ENCODE measurements at regions not wholly inside any gene's neighbourhood (a gene's known extent, or its start where the extent isn't known, plus 50 kb on each side); places are given as distances from the start of the nearest gene placed in this dataset.
"Not testable (repeated sequence)": the region's sequence is repeated elsewhere in the genome, so short reads cannot be mapped to it uniquely, and the experiment has no call there.

- Histone ChIP-seq H3K27ac (no peak overlapping the region), H3K4me3 (no peak overlapping the region), H3K36me3 (no peaks in the 10 kb centered on the region), H3K4me1 (no peaks in the 10 kb centered on the region), H3K9me3 (no peaks in the 10 kb centered on the region), H3K27me3 (no peaks in the 10 kb centered on the region)
- no peak for DNase-seq (ENCODE audit: extremely low spot score in 2 of 2)
- TF ChIP-seq CTCF (IDR thresholded peaks at IDR 0.05) (no peak), POLR2A (IDR thresholded peaks at IDR 0.05) (no peak), POLR2AphosphoS5 (IDR thresholded peaks at IDR 0.05; ENCODE audit: insufficient read depth in 1 of 2, low read depth in 1 of 2) (no peak)
- intact Hi-C loops (cut with DNase I): no loop called here
Observed at GRCh38 chr13:90839061-90839460, 508.4 kb upstream of the MIR17HG start.

GRCh38 chr13:90846936-90847335 lies 500.6 kb upstream of the MIR17HG start:
- no peak overlapping the region for H3K27ac ChIP-seq

GRCh38 chr13:90853666-90854065 lies 493.8 kb upstream of the MIR17HG start:
- H3K9me3 ChIP-seq; H3K4me3 ChIP-seq; H3K4me1 ChIP-seq; intact Hi-C loops (cut with DNase I); DNase-seq (ENCODE audit: extremely low spot score in 2 of 2); H3K27me3 ChIP-seq; H3K36me3 ChIP-seq; H3K27ac ChIP-seq: not testable (repeated sequence)

More at GRCh38 chr13:90846936-90847335, 500.6 kb upstream of the MIR17HG start:
- Histone ChIP-seq H3K4me3 (no peak overlapping the region), H3K9me3 (no peaks in the 10 kb centered on the region), H3K27me3 (no peaks in the 10 kb centered on the region), H3K4me1 (no peaks in the 10 kb centered on the region), H3K36me3 (no peaks in the 10 kb centered on the region)
- intact Hi-C loops (cut with DNase I): no loop called here
- TF ChIP-seq POLR2AphosphoS5 (IDR thresholded peaks at IDR 0.05; ENCODE audit: insufficient read depth in 1 of 2, low read depth in 1 of 2) (no peak), POLR2A (IDR thresholded peaks at IDR 0.05) (no peak), CTCF (IDR thresholded peaks at IDR 0.05) (no peak)
- DNase-seq (ENCODE audit: extremely low spot score in 2 of 2): no peak

- Histone ChIP-seq H3K36me3 (no peaks in the 10 kb centered on the region), H3K9me3 (no peaks in the 10 kb centered on the region), H3K27ac (no peak overlapping the region), H3K4me3 (no peak overlapping the region), H3K27me3 (no peaks in the 10 kb centered on the region), H3K4me1 (no peaks in the 10 kb centered on the region)
- no peak for DNase-seq (ENCODE audit: extremely low spot score in 2 of 2)
- intact Hi-C loops (cut with DNase I): no loop called here
- TF ChIP-seq POLR2A (IDR thresholded peaks at IDR 0.05): no peak
Observed at GRCh38 chr13:90857921-90858320, 489.6 kb upstream of the MIR17HG start.

GRCh38 chr13:90866006-90866405 lies 481.5 kb upstream of the MIR17HG start:
- Histone ChIP-seq H3K4me1 (no peaks in the 10 kb centered on the region), H3K27me3 (no peaks in the 10 kb centered on the region), H3K36me3 (no peaks in the 10 kb centered on the region), H3K4me3 (no peak overlapping the region), H3K27ac (no peak overlapping the region), H3K9me3 (no peaks in the 10 kb centered on the region)
- no peak for DNase-seq (ENCODE audit: extremely low spot score in 2 of 2)
- intact Hi-C loops (cut with DNase I): no loop called here
- TF ChIP-seq POLR2A (IDR thresholded peaks at IDR 0.05): no peak
- no peak for TF ChIP-seq POLR2AphosphoS5 (IDR thresholded peaks at IDR 0.05; ENCODE audit: insufficient read depth in 1 of 2, low read depth in 1 of 2)
- no peak for TF ChIP-seq CTCF (IDR thresholded peaks at IDR 0.05)

- DNase-seq (ENCODE audit: extremely low spot score in 2 of 2): no peak
- Histone ChIP-seq H3K27me3 (no peaks in the 10 kb centered on the region), H3K4me3 (no peak overlapping the region), H3K4me1 (no peaks in the 10 kb centered on the region), H3K27ac (no peak overlapping the region), H3K9me3 (no peaks in the 10 kb centered on the region), H3K36me3 (no peaks in the 10 kb centered on the region)
- TF ChIP-seq POLR2A (IDR thresholded peaks at IDR 0.05) (no peak), POLR2AphosphoS5 (IDR thresholded peaks at IDR 0.05; ENCODE audit: insufficient read depth in 1 of 2, low read depth in 1 of 2) (no peak), CTCF (IDR thresholded peaks at IDR 0.05) (no peak)
- intact Hi-C loops (cut with DNase I): no loop called here
Observed at GRCh38 chr13:90867336-90867683, 480.2 kb upstream of the MIR17HG start.

Data from vagina (tissue), 2 donors.